HG03432 (cell line): ENCODE measurements at regions not wholly inside any gene's neighbourhood (a gene's known extent, or its start where the extent isn't known, plus 50 kb on each side); places are given as distances from the start of the nearest gene placed in this dataset.
"Not testable (repeated sequence)": the region's sequence is repeated elsewhere in the genome, so short reads cannot be mapped to it uniquely, and the experiment has no call there.

Source experiments
- ATAC-seq: cut with Tn5 transposase; IDR thresholded peaks from one replicate; pipeline ENCODE4 v1.9.1; 2021; ENCODE audit warnings: mild to moderate bottlenecking, moderate library complexity; ENCODE audit not compliant: unreplicated experiment

GRCh38 chr7:85376589-85376988 lies 189.7 kb upstream of the SEMA3D start:
- ATAC-seq = no peak

GRCh38 chr7:85356916-85357315 lies 170.1 kb upstream of the SEMA3D start:
- ATAC-seq = no peak

GRCh38 chr7:85343484-85343883 lies 156.6 kb upstream of the SEMA3D start:
- peak; percentile 93 for ATAC-seq

- ATAC-seq = no peak
Observed at GRCh38 chr7:85342781-85343180, 155.9 kb upstream of the SEMA3D start.

- no peak for ATAC-seq
Observed at GRCh38 chr7:85341973-85342372, 155.1 kb upstream of the SEMA3D start.

GRCh38 chr7:85341121-85341520 lies 154.3 kb upstream of the SEMA3D start:
- ATAC-seq = no peak

- no peak for ATAC-seq
Observed at GRCh38 chr7:85336086-85336485, 149.2 kb upstream of the SEMA3D start.

GRCh38 chr7:85335113-85335512 lies 148.3 kb upstream of the SEMA3D start:
- ATAC-seq = not testable (repeated sequence)

- ATAC-seq = no peak
Observed at GRCh38 chr7:85328456-85328998, 141.7 kb upstream of the SEMA3D start.

- no peak for ATAC-seq
Observed at GRCh38 chr7:85324145-85324799, 137.4 kb upstream of the SEMA3D start.

- no peak for ATAC-seq
Observed at GRCh38 chr7:85322252-85322651, 135.4 kb upstream of the SEMA3D start.

- no peak for ATAC-seq
Observed at GRCh38 chr7:85320699-85321476, 134.0 kb upstream of the SEMA3D start.

- no peak for ATAC-seq
Observed at GRCh38 chr7:85316489-85316888, 129.6 kb upstream of the SEMA3D start.

- no peak for ATAC-seq
Observed at GRCh38 chr7:85310301-85310700, 123.4 kb upstream of the SEMA3D start.

- no peak for ATAC-seq
Observed at GRCh38 chr7:85306115-85306514, 119.3 kb upstream of the SEMA3D start.

- no peak for ATAC-seq
Observed at GRCh38 chr7:85294176-85294575, 107.3 kb upstream of the SEMA3D start.

- peak; percentile 73 for ATAC-seq
Observed at GRCh38 chr7:85292908-85293576, 106.2 kb upstream of the SEMA3D start.

GRCh38 chr7:85290269-85290668 lies 103.4 kb upstream of the SEMA3D start:
- peak; percentile 34 for ATAC-seq

- peak; percentile 45 for ATAC-seq
Observed at GRCh38 chr7:85289279-85289678, 102.4 kb upstream of the SEMA3D start.

- ATAC-seq = no peak
Observed at GRCh38 chr7:85287106-85287825, 100.4 kb upstream of the SEMA3D start.

- no peak for ATAC-seq
Observed at GRCh38 chr7:85286446-85286845, 99.6 kb upstream of the SEMA3D start.
